Activated CD8-positive, alpha-beta T cell treated with anti-CD3 and anti-CD28 coated beads, Interleukin-2, amount 10 ng/mL, durations not matched to agents 7 days and 5 days (primary cell): ENCODE measurements at regions not wholly inside any gene's neighbourhood (a gene's known extent, or its start where the extent isn't known, plus 50 kb on each side); places are given as distances from the start of the nearest gene placed in this dataset.

Experiments
- ATAC-seq: fragments of 150-1000 bp; cut with Tn5 transposase; one replicate; pipeline ENCODE4 v1.10.0; 2021; ENCODE audit warnings: moderate library complexity
- CTCF ChIA-PET: fragments of 350-600 bp; sonication (Branson Sonifier 250); formaldehyde crosslinking; loops from one replicate; lab custom pipeline; 2021; ENCODE audit warnings: antibody characterized with exemption; lab: Charles Lee
- POLR2A ChIA-PET: fragments of 350-600 bp; sonication (Branson Sonifier 250); formaldehyde crosslinking; loops from one replicate; lab custom pipeline; 2021; ENCODE audit warnings: antibody characterized with exemption; lab: Charles Lee
- DNase-seq: peaks from one replicate; pipeline ENCODE4 v3.0.0-alpha.2; 2020
- H3K27ac Mint-ChIP-seq: one replicate; pipeline ENCODE4 v1.8.0; 2021; ENCODE audit warnings: mild to moderate bottlenecking, mixed read lengths
- H3K27me3 Mint-ChIP-seq: one replicate; pipeline ENCODE4 v1.8.0; 2021; ENCODE audit warnings: low read depth, mixed read lengths
- H3K36me3 Mint-ChIP-seq: one replicate; pipeline ENCODE4 v1.8.0; 2021; ENCODE audit warnings: low read depth, mixed read lengths
- H3K4me1 Mint-ChIP-seq: one replicate; pipeline ENCODE4 v1.8.0; 2021; ENCODE audit warnings: low read depth, mixed read lengths
- H3K4me3 Mint-ChIP-seq: one replicate; pipeline ENCODE4 v1.8.0; 2021; ENCODE audit warnings: mild to moderate bottlenecking, mixed read lengths
- H3K9me3 Mint-ChIP-seq: one replicate; pipeline ENCODE4 v1.8.0; 2022; ENCODE audit warnings: mixed read lengths; ENCODE audit not compliant: insufficient read depth

DNA sequence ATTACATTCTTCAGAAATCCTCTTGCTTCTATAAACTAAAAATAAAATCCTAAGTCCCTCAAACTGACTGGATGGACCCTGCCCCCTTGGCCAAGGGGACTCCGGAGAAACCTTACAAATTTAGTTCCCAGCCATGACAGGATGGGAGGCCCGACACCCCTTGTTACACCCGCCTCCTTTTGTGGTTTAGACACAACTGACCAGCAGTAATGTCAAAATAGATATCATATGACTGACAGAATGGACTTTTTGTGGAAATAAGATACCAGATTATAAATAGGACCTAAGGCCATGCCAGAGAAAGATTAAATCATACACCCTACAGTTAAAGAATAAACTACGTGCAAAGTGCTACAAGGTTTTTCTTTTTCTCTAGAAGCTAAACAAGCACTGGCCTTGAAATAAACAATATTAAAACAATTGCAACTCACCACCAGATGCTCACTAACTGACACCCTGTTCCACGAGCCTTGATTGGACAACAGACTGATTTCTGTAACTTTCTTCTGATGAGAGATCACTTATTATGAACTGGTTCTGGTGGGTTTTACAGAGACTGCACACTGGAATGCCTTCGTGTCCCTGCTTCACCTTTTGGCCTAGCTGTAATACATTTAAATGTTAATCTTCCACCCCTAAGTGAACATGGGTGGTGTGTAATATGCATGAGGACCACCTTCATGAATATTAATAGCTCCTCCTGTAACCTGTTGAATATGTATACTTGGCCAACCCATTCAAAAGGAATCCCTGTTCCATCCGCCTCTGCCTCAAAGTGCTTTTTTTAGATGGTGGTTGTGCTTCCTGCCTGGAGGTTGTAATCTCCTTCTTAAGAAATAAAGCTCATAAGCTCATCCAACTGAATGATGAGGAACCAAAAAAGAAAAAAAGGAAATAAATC, 99.6 kb downstream of the ODF2L start:
- H3K27ac Mint-ChIP-seq = no peak overlapping the region
- CTCF ChIA-PET = no interaction called here

DNA sequence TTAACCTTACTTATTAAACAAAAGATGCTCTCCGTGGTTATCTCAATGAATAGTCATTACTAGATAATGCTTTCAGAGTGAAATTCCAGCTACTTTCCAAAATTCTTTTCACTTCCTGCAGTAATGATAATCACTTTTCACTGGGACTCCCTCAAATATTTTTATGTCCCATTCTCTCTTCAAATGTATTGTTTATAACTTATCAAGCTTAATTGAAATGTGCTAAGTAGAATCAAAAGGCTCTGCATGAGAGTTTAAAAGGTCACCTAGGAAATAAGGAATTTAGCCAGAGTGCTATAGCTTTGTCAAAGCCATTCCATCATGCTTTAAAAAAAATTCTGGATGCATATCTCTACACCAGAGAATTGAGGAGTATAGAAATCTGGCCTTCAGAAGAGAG, 106.4 kb downstream of the ODF2L start:
- no peaks in the 10 kb centered on the region for H3K9me3 Mint-ChIP-seq
- POLR2A ChIA-PET = no interaction called here
- no peaks in the 10 kb centered on the region for H3K4me1 Mint-ChIP-seq

More for the DNA sequence above, 99.6 kb downstream of the ODF2L start:
- H3K9me3 Mint-ChIP-seq = peaks cover 5% of the 10 kb centered on the region
- no peaks in the 10 kb centered on the region for H3K36me3 Mint-ChIP-seq
- H3K27me3 Mint-ChIP-seq = no peaks in the 10 kb centered on the region
- ATAC-seq = no peak
- H3K4me1 Mint-ChIP-seq = no peaks in the 10 kb centered on the region
- POLR2A ChIA-PET = no interaction called here
- no peak overlapping the region for H3K4me3 Mint-ChIP-seq
- no peak for DNase-seq

GRCh38 chr1:86289161-86289560, 107.0 kb downstream of the ODF2L start:
- H3K27ac Mint-ChIP-seq = no peak overlapping the region
- ATAC-seq (no peak), DNase-seq (no peak)
- POLR2A ChIA-PET = no interaction called here
- CTCF ChIA-PET = no interaction called here
- H3K4me3 Mint-ChIP-seq = no peak overlapping the region
- no peaks in the 10 kb centered on the region for H3K36me3 Mint-ChIP-seq
- no peaks in the 10 kb centered on the region for H3K4me1 Mint-ChIP-seq
- H3K9me3 Mint-ChIP-seq = no peaks in the 10 kb centered on the region
- peaks cover 2% of the 10 kb centered on the region for H3K27me3 Mint-ChIP-seq

More for the DNA sequence above, 106.4 kb downstream of the ODF2L start:
- peaks cover 2% of the 10 kb centered on the region for H3K27me3 Mint-ChIP-seq
- no peak overlapping the region for H3K4me3 Mint-ChIP-seq
- no peak overlapping the region for H3K27ac Mint-ChIP-seq
- no peaks in the 10 kb centered on the region for H3K36me3 Mint-ChIP-seq
- ATAC-seq (no peak), DNase-seq (no peak)
- CTCF ChIA-PET = no interaction called here

DNA sequence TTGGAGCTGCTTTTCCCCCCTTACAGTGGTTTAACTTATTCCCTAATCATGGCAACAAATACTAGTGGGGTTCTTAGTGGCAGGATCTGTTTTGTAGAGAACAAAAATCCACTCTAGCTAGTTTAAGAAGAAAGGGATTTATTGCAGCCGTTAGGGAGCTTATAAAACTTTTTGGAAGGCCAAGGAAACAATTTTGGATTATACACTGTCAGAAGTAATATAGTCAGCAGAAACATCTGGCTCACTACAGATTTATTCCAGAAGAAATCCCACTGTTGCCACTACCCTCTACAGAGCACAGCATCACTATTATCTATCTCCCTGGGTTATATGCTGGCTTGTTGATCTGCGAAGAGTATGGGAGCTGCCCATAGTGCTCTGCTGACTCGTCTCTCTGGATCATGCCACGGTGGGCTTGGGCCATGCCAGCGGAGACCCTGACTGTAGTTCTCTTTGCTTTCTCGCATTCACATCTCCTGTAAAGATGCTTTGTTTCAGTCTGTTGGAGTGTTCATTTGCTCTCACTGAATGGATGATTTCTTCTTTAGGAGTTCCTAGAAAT, 107.5 kb downstream of the ODF2L start:
- CTCF ChIA-PET = no interaction called here
- POLR2A ChIA-PET = no interaction called here
- no peak for ATAC-seq
- Mint-ChIP-seq H3K36me3 (no peaks in the 10 kb centered on the region), H3K27ac (no peak overlapping the region), H3K9me3 (no peaks in the 10 kb centered on the region), H3K27me3 (peaks cover 2% of the 10 kb centered on the region), H3K4me1 (no peaks in the 10 kb centered on the region), H3K4me3 (no peak overlapping the region)
- no peak for DNase-seq

DNA sequence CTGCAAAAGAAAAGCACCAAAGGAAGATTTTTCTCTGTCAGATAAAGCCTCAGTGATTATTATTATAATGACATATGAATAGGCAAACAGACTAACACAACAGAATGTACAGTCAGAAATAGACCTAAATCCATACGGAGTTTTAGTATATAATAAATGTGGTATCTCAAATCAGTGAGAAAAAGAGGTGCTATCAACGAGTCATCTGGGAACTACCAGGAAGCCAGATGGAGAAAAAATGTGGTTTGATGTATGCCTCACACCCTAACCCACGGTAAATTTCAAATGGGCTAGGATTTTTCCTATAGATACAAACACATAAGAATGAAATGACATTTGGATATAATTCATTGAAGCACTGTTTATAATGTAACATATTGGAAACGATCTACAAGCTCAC, 110.3 kb downstream of the ODF2L start:
- POLR2A ChIA-PET = no interaction called here
- no peaks in the 10 kb centered on the region for H3K9me3 Mint-ChIP-seq
- CTCF ChIA-PET = no interaction called here
- H3K36me3 Mint-ChIP-seq = no peaks in the 10 kb centered on the region
- no peak for DNase-seq
- H3K27me3 Mint-ChIP-seq = peaks cover under 1% of the 10 kb centered on the region
- no peak for ATAC-seq
- H3K27ac Mint-ChIP-seq = no peak overlapping the region
- H3K4me1 Mint-ChIP-seq = no peaks in the 10 kb centered on the region
- no peak overlapping the region for H3K4me3 Mint-ChIP-seq

GRCh38 chr1:86282611-86283010, 113.5 kb downstream of the ODF2L start:
- no peaks in the 10 kb centered on the region for H3K9me3 Mint-ChIP-seq
- CTCF ChIA-PET = no interaction called here
- H3K27ac Mint-ChIP-seq = no peak overlapping the region
- POLR2A ChIA-PET = no interaction called here
- H3K27me3 Mint-ChIP-seq = no peaks in the 10 kb centered on the region
- H3K36me3 Mint-ChIP-seq = no peaks in the 10 kb centered on the region
- ATAC-seq = no peak
- no peak overlapping the region for H3K4me3 Mint-ChIP-seq
- no peak for DNase-seq
- H3K4me1 Mint-ChIP-seq = no peaks in the 10 kb centered on the region

GRCh38 chr1:86277936-86278335, 118.2 kb downstream of the ODF2L start:
- DNase-seq = no peak
- no peaks in the 10 kb centered on the region for H3K27me3 Mint-ChIP-seq
- H3K27ac Mint-ChIP-seq = no peak overlapping the region
- ATAC-seq = no peak
- CTCF ChIA-PET = no interaction called here
- H3K36me3 Mint-ChIP-seq = no peaks in the 10 kb centered on the region
- POLR2A ChIA-PET = no interaction called here
- H3K4me1 Mint-ChIP-seq = no peaks in the 10 kb centered on the region
- no peaks in the 10 kb centered on the region for H3K9me3 Mint-ChIP-seq
- no peak overlapping the region for H3K4me3 Mint-ChIP-seq

- Mint-ChIP-seq H3K27ac (no peak overlapping the region), H3K9me3 (no peaks in the 10 kb centered on the region), H3K4me3 (no peak overlapping the region), H3K27me3 (no peaks in the 10 kb centered on the region), H3K4me1 (no peaks in the 10 kb centered on the region), H3K36me3 (no peaks in the 10 kb centered on the region)
- ChIA-PET POLR2A (no interaction called here), CTCF (no interaction called here)
- ATAC-seq (no peak), DNase-seq (no peak)
These were observed 116.5 kb upstream of the COL24A1 start for GRCh38 chr1:86273066-86273465.

DNA sequence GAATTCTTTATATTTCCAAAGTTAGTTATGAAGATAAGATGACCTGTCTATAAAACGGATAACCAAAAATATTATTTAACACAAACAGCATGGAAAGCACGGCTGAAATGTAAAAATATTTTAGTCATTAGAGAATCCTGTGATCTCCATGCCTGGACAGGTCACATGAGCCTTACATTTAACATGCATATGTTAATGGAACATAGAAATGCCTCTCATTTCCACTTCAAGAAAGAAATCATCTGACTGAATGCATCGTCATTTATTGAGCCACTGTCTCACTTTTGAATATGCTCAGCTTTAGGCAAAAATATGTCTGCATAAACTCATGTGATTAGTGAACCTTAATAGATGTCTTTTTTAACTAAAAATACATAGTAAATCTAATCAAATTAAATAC, 115.5 kb upstream of the COL24A1 start:
- no peak overlapping the region for H3K4me3 Mint-ChIP-seq
- H3K9me3 Mint-ChIP-seq = no peaks in the 10 kb centered on the region
- no peaks in the 10 kb centered on the region for H3K36me3 Mint-ChIP-seq
- DNase-seq (no peak), ATAC-seq (no peak)
- no peak overlapping the region for H3K27ac Mint-ChIP-seq
- no peaks in the 10 kb centered on the region for H3K4me1 Mint-ChIP-seq
- no peaks in the 10 kb centered on the region for H3K27me3 Mint-ChIP-seq
- POLR2A ChIA-PET = no interaction called here
- CTCF ChIA-PET = no interaction called here

- H3K27me3 Mint-ChIP-seq = no peaks in the 10 kb centered on the region
- no peak for ATAC-seq
- H3K9me3 Mint-ChIP-seq = no peaks in the 10 kb centered on the region
- no peaks in the 10 kb centered on the region for H3K36me3 Mint-ChIP-seq
- no peak for DNase-seq
- no peak overlapping the region for H3K27ac Mint-ChIP-seq
- H3K4me3 Mint-ChIP-seq = no peak overlapping the region
- ChIA-PET POLR2A (no interaction called here), CTCF (no interaction called here)
- no peaks in the 10 kb centered on the region for H3K4me1 Mint-ChIP-seq
These were observed 114.5 kb upstream of the COL24A1 start for GRCh38 chr1:86271046-86271445.

- CTCF ChIA-PET = no interaction called here
These were observed 106.5 kb upstream of the COL24A1 start for GRCh38 chr1:86263101-86263500.

DNA sequence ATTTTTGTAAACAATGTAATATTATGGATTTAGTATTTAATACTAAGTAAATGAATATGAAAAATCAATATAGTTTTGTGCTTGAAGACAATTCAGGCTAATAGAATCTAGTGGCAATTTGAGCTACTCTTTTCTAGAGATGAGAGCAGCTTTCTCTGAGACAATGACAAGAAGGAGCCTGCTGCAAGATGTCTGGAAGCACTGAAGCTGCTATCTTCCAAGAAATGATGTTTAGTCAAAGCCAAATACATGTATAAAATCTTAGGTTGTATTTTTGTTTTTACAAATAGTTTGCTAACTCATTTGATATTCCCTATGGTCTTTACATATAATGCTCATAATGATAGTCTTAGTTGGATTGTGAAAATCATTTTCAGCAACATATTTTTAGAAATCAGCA, 103.9 kb upstream of the COL24A1 start:
- H3K4me1 Mint-ChIP-seq = no peaks in the 10 kb centered on the region
- CTCF ChIA-PET = no interaction called here

More at GRCh38 chr1:86263101-86263500, 106.5 kb upstream of the COL24A1 start:
- POLR2A ChIA-PET = no interaction called here
- no peaks in the 10 kb centered on the region for H3K9me3 Mint-ChIP-seq
- no peaks in the 10 kb centered on the region for H3K36me3 Mint-ChIP-seq
- no peak overlapping the region for H3K4me3 Mint-ChIP-seq
- no peaks in the 10 kb centered on the region for H3K4me1 Mint-ChIP-seq
- DNase-seq (no peak), ATAC-seq (no peak)
- no peaks in the 10 kb centered on the region for H3K27me3 Mint-ChIP-seq
- H3K27ac Mint-ChIP-seq = no peak overlapping the region

More for the DNA sequence above, 103.9 kb upstream of the COL24A1 start:
- Mint-ChIP-seq H3K36me3 (no peaks in the 10 kb centered on the region), H3K9me3 (no peaks in the 10 kb centered on the region), H3K4me3 (no peak overlapping the region), H3K27me3 (no peaks in the 10 kb centered on the region), H3K27ac (no peak overlapping the region)
- DNase-seq (no peak), ATAC-seq (no peak)
- POLR2A ChIA-PET = interaction anchor here (0.5 kb wide), 1 partner anchor 855 kb away, joined by 4 read pairs; no protein-coding TSS in a partner anchor
